Mesenchymal stem cell (in vitro differentiated cells and primary cell): ENCODE measurements at regions not wholly inside any gene's neighbourhood (a gene's known extent, or its start where the extent isn't known, plus 50 kb on each side); places are given as distances from the start of the nearest gene placed in this dataset.
"Not testable (repeated sequence)": the region's sequence is repeated elsewhere in the genome, so short reads cannot be mapped to it uniquely, and the experiment has no call there.

ENCODE experiments used
- DNase-seq: peaks from one replicate; pipeline ENCODE4 v3.0.0-alpha.2; 2013
- H2AFZ ChIP-seq: one replicate; pipeline ENCODE4 v1.6.1; 2013; ENCODE audit warnings: low read depth, mild to moderate bottlenecking, control low read depth, inconsistent platforms, low read length, moderate library complexity
- H2AK5ac ChIP-seq: 2 replicates; pipeline ENCODE4 v1.6.1; 2013; ENCODE audit warnings: low read length, moderate library complexity, mild to moderate bottlenecking, inconsistent platforms; ENCODE audit not compliant: severe bottlenecking
- H2BK120ac ChIP-seq: one replicate; pipeline ENCODE4 v1.6.1; 2013; ENCODE audit warnings: low read depth, mild to moderate bottlenecking, inconsistent platforms, low read length, moderate library complexity
- H2BK12ac ChIP-seq, 2 experiments: one replicate each; pipeline ENCODE4 v1.6.1; 2013; ENCODE audit warnings: inconsistent platforms in 2 of 2, low read length in 2 of 2, mild to moderate bottlenecking in 2 of 2, moderate library complexity in 2 of 2, control low read depth in 1 of 2
- H2BK15ac ChIP-seq: one replicate; pipeline ENCODE4 v1.6.1; 2013; ENCODE audit warnings: mild to moderate bottlenecking, low read depth, inconsistent platforms; ENCODE audit not compliant: poor library complexity, severe bottlenecking
- H2BK5ac ChIP-seq: 2 replicates; pipeline ENCODE4 v1.6.1; 2013; ENCODE audit warnings: low read depth, mild to moderate bottlenecking, low read length, control low read depth, inconsistent platforms; ENCODE audit not compliant: poor library complexity, severe bottlenecking
- H3K14ac ChIP-seq, 2 experiments: one replicate each; pipeline ENCODE4 v1.6.1; 2013; ENCODE audit warnings: inconsistent platforms in 2 of 2, low read length in 2 of 2, control low read depth in 1 of 2, mild to moderate bottlenecking in 1 of 2, moderate library complexity in 1 of 2
- H3K18ac ChIP-seq, 2 experiments: one replicate each; pipeline ENCODE4 v1.6.1; 2013; ENCODE audit warnings: inconsistent platforms in 2 of 2, low read length in 2 of 2, control low read depth in 1 of 2, low read depth in 1 of 2, mild to moderate bottlenecking in 1 of 2
- H3K23ac ChIP-seq, 2 experiments: one replicate each; pipeline ENCODE4 v1.6.1; 2013; ENCODE audit warnings: inconsistent platforms in 2 of 2, low read length in 2 of 2, mild to moderate bottlenecking in 2 of 2, moderate library complexity in 2 of 2, control low read depth in 1 of 2
- H3K27ac ChIP-seq: 2 replicates; pipeline ENCODE4 v1.5.1; 2013; ENCODE audit warnings: mild to moderate bottlenecking, moderate library complexity, low read length, control low read depth, inconsistent platforms; ENCODE audit not compliant: poor library complexity, severe bottlenecking
- H3K27me3 ChIP-seq, 2 experiments: 2 replicates each; pipeline versions ENCODE4 v1.6.1 to v1.7.0; 2013; ENCODE audit warnings: low read length in 2 of 2, mild to moderate bottlenecking in 2 of 2, moderate library complexity in 2 of 2, control low read depth in 1 of 2, inconsistent platforms in 1 of 2; ENCODE audit not compliant: control insufficient read depth in 1 of 2, insufficient read depth in 1 of 2
- H3K36me3 ChIP-seq, 2 experiments: 2 replicates each; pipeline versions ENCODE4 v1.6.1 to v1.7.0; 2013; ENCODE audit warnings: low read length in 2 of 2, control low read depth in 1 of 2, inconsistent platforms in 1 of 2, low read depth in 1 of 2, mild to moderate bottlenecking in 1 of 2; ENCODE audit not compliant: insufficient read depth in 2 of 2, control insufficient read depth in 1 of 2
- H3K4ac ChIP-seq, 2 experiments: one replicate each; pipeline ENCODE4 v1.6.1; 2013; ENCODE audit warnings: inconsistent platforms in 2 of 2, low read length in 2 of 2, mild to moderate bottlenecking in 2 of 2, moderate library complexity in 2 of 2, control low read depth in 1 of 2, low read depth in 1 of 2
- H3K4me1 ChIP-seq: 2 replicates; pipeline ENCODE4 v1.6.1; 2013; ENCODE audit warnings: low read depth, low read length, control low read depth; ENCODE audit not compliant: control insufficient read depth, insufficient read depth
- H3K4me2 ChIP-seq: 2 replicates; pipeline ENCODE4 v1.6.1; 2013; ENCODE audit warnings: low read length, mild to moderate bottlenecking, inconsistent platforms; ENCODE audit not compliant: poor library complexity, severe bottlenecking
- H3K4me3 ChIP-seq, 2 experiments: 2 replicates each; pipeline versions ENCODE4 v1.5.1 to v1.7.0; 2013; ENCODE audit warnings: low read length in 2 of 2, mild to moderate bottlenecking in 2 of 2, control low read depth in 1 of 2, low read depth in 1 of 2; ENCODE audit not compliant: insufficient read depth in 1 of 2
- H3K79me1 ChIP-seq: replicated peaks from 2 replicates; pipeline ENCODE4 v1.6.1; 2013; ENCODE audit warnings: mild to moderate bottlenecking, control low read depth, low read length, inconsistent platforms; ENCODE audit not compliant: poor library complexity, severe bottlenecking
- H3K9ac ChIP-seq: 2 replicates; pipeline ENCODE4 v1.7.0; 2013; ENCODE audit warnings: mild to moderate bottlenecking, low read length, moderate library complexity
- H3K9me3 ChIP-seq: 2 replicates; pipeline ENCODE4 v1.7.0; 2013; ENCODE audit warnings: mild to moderate bottlenecking, low read length; ENCODE audit not compliant: control insufficient read depth
- H4K8ac ChIP-seq: one replicate; pipeline ENCODE4 v1.6.1; 2013; ENCODE audit warnings: inconsistent platforms, mild to moderate bottlenecking, low read length, moderate library complexity
- H4K91ac ChIP-seq: one replicate; pipeline ENCODE4 v1.6.1; 2013; ENCODE audit warnings: mild to moderate bottlenecking, low read length, inconsistent platforms
- WGBS: methylation state at CpG from one replicate; pipeline ENCODE4 v1.1.7; 2013; ENCODE audit warnings: mixed read lengths; 5-methylcytosine and 5-hydroxymethylcytosine counted together

DNA sequence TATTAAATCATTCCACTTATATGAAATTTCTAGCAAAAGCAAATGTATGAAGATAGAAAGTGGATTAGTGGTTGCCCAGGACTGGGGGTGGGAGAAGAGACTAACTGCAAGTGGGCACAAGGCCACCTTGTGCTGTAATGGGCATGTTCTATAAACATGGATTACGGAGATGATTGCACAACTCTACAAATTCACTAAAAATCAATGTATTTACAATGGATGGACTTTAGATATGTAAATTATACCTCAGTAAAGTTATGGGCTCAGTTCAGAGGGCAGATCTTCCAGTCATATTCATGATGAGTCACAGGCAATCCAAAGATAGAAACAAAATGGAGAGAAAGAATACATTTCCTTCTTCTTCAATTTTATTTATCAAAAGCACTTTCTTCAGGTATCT lies 173.9 kb downstream of the NDUFA12 start:
- Histone ChIP-seq H3K9ac (no peak overlapping the region), H4K8ac (no peak overlapping the region), H3K27ac (no peak overlapping the region), H3K4me3 (no peak overlapping the region), H2BK15ac (no peak overlapping the region), H2AK5ac (no peak overlapping the region), H3K18ac (no peak overlapping the region), H3K4me1 (peaks cover 11% of the 10 kb centered on the region), H3K36me3 (no peaks in the 10 kb centered on the region), H3K4me2 (no peak overlapping the region), H3K27me3 (peaks cover 0 to 7% of the 10 kb centered on the region in 2 experiments), H3K14ac (no peak overlapping the region), H2BK5ac (no peak overlapping the region), H4K91ac (no peak overlapping the region), H3K23ac (no peak overlapping the region), H2BK12ac (no peak overlapping the region), H3K9me3 (no peaks in the 10 kb centered on the region), H2AFZ (no peak overlapping the region), H3K79me1 (no peaks in the 10 kb centered on the region), H2BK120ac (no peak overlapping the region), H3K4ac (no peak overlapping the region)
- no peak for DNase-seq
- no CpG with 5 or more reads among the region's 1 CpG for WGBS

- Histone ChIP-seq H3K9ac (no peak overlapping the region), H2AFZ (no peak overlapping the region), H3K9me3 (peaks cover 25% of the 10 kb centered on the region), H2BK5ac (no peak overlapping the region), H3K79me1 (no peaks in the 10 kb centered on the region), H3K4ac (no peak overlapping the region), H2BK15ac (no peak overlapping the region), H2AK5ac (no peak overlapping the region), H3K27me3 (peaks cover 0 to 3% of the 10 kb centered on the region in 2 experiments), H3K4me1 (peaks cover 1% of the 10 kb centered on the region), H3K23ac (no peak overlapping the region), H3K4me2 (no peak overlapping the region), H4K8ac (no peak overlapping the region), H3K36me3 (no peaks in the 10 kb centered on the region), H2BK120ac (no peak overlapping the region), H3K27ac (no peak overlapping the region), H4K91ac (no peak overlapping the region), H3K14ac (no peak overlapping the region), H3K4me3 (no peak overlapping the region), H3K18ac (no peak overlapping the region), H2BK12ac (no peak overlapping the region)
- WGBS = 82% methylated on average over 5 of the region's 5 CpGs
- no peak for DNase-seq
Observed at GRCh38 chr12:94819011-94819410, 168.7 kb upstream of the TMCC3 start.

DNA sequence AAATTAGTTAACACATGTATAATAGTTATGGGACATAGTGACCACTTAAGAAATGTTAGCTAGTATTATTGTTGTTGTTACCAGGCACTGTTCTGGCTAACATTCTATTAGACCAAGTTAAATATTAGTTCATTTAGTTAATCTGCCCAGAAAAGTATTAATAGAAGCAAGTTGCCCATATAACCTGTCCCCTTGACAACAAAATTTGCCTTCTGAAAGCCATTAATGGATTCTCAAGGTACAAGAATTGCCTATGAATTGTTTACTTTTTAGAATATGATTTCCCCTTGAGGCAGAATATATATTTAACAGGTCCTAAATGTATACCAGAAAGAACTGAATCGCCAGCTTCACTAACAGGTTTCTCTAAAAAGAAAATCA lies 167.3 kb upstream of the TMCC3 start:
- Histone ChIP-seq H3K9me3 (peaks cover 38% of the 10 kb centered on the region), H2BK12ac (no peak overlapping the region), H2BK120ac (no peak overlapping the region), H3K23ac (no peak overlapping the region), H3K79me1 (no peaks in the 10 kb centered on the region), H3K4me3 (no peak overlapping the region), H3K27ac (no peak overlapping the region), H2BK15ac (no peak overlapping the region), H3K14ac (no peak overlapping the region), H3K4me1 (peaks cover 1% of the 10 kb centered on the region), H3K9ac (no peak overlapping the region), H3K4ac (no peak overlapping the region), H3K4me2 (no peak overlapping the region), H2BK5ac (no peak overlapping the region), H3K36me3 (no peaks in the 10 kb centered on the region), H3K18ac (no peak overlapping the region), H2AK5ac (no peak overlapping the region), H4K91ac (no peak overlapping the region), H3K27me3 (peaks cover 0 to 3% of the 10 kb centered on the region in 2 experiments), H4K8ac (no peak overlapping the region), H2AFZ (no peak overlapping the region)
- 90% methylated on average over 1 of the region's 1 CpG for WGBS
- DNase-seq = no peak

DNA sequence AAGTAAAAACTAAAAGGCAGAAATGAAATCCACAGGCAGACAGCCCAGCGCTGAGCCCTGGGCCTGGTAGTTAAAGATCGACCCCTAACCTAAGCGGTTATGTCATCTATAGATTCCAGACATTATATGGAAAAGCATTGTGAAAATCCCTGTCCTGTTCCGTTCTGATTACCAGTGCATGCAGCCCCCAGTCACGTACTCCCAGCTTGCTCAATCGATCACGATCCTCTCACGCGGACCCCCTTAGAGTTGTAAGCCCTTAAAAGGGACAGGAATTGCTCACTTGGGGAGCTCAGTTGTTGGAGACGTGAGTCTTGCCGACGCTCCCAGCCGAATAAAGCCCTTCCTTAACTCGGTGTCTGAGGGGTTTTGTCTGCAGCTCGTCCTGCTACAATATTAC lies 166.8 kb upstream of the TMCC3 start:
- not testable (repeated sequence) for H2AFZ ChIP-seq, H4K8ac ChIP-seq, H2BK12ac ChIP-seq, H2BK15ac ChIP-seq, H3K4me3 ChIP-seq, H2BK5ac ChIP-seq, H2AK5ac ChIP-seq, H4K91ac ChIP-seq, H3K27me3 ChIP-seq, H3K4me2 ChIP-seq, H3K23ac ChIP-seq, H3K18ac ChIP-seq, H3K14ac ChIP-seq, H3K4ac ChIP-seq, H3K36me3 ChIP-seq, DNase-seq, H3K27ac ChIP-seq, H3K9ac ChIP-seq, H2BK120ac ChIP-seq, H3K4me1 ChIP-seq, H3K79me1 ChIP-seq
- H3K9me3 ChIP-seq = peaks cover 43% of the 10 kb centered on the region
- WGBS = 90% methylated on average over 9 of the region's 15 CpGs
